HepG2 (cell line): ENCODE measurements at regions not wholly inside any gene's neighbourhood (a gene's known extent, or its start where the extent isn't known, plus 50 kb on each side); places are given as distances from the start of the nearest gene placed in this dataset.

Experiments
- ATAC-seq: fragments of 200-7000 bp; cut with Tn5 transposase; 3 replicates; pipeline ENCODE4 v1.9.1; 2020; ENCODE audit warnings: mild to moderate bottlenecking, moderate library complexity
- BruUV-seq: library from RNA; stranded (reverse); fragments of 400-500 nt; replicated peaks from 2 replicates; lab custom pipeline; 2021; lab: Mats Ljungman, UMichigan
- CTCF ChIA-PET: fragments of 300-600 bp; formaldehyde crosslinking; extraction: SDS; loops from one replicate; lab custom pipeline; 2021; ENCODE audit warnings: low total read pairs, inconsistent platforms, low intra/inter-chr PET ratio; lab: Yijun Ruan, JAX
- POLR2A ChIA-PET: fragments of 350-600 bp; sonication (Branson Sonifier 250); formaldehyde crosslinking; loops from one replicate; lab custom pipeline; 2020; ENCODE audit warnings: antibody characterized with exemption, inconsistent platforms; lab: Yijun Ruan, JAX
- DNase-seq: peaks from one replicate; pipeline ENCODE4 v3.0.0-alpha.2; 2015; ENCODE audit warnings: low spot score
- FAIRE-seq: peaks from 3 replicates; lab custom pipeline; 2011; peaks lifted over from hg19 to GRCh38; lab: Jason Lieb, UNC
- H2AFZ ChIP-seq: one replicate; pipeline ENCODE4 v1.6.1; 2011; ENCODE audit warnings: low read length, inconsistent platforms
- H3K27ac ChIP-seq: fragments of 300-600 bp; 3 replicates; pipeline ENCODE4 v1.8.0; 2011; ENCODE audit warnings: mixed run types, mild to moderate bottlenecking, mixed read lengths, low read length, inconsistent platforms; ENCODE audit not compliant: insufficient read depth; ENCODE audit errors: extremely low read length
- H3K27me3 ChIP-seq, 2 experiments: fragments of 200-600 bp in 1 of 2; 2 replicates in 1 of 2; 3 replicates in 1 of 2; pipeline versions ENCODE4 v1.6.0 to v1.8.0; 2011; ENCODE audit warnings: low read length in 2 of 2, mild to moderate bottlenecking in 2 of 2, moderate library complexity in 2 of 2, inconsistent platforms in 1 of 2; ENCODE audit not compliant: insufficient read depth in 2 of 2, control insufficient read depth in 1 of 2
- H3K36me3 ChIP-seq, 2 experiments: fragments of 200-600 bp in 1 of 2; replicated peaks in 1 of 2; 2 replicates in 1 of 2; 3 replicates in 1 of 2; pipeline versions ENCODE4 v1.5.1 to v1.8.0; 2011; ENCODE audit warnings: low read length in 2 of 2, inconsistent platforms in 1 of 2; ENCODE audit not compliant: insufficient read depth in 2 of 2, control insufficient read depth in 1 of 2
- H3K4me1 ChIP-seq: 2 replicates; pipeline ENCODE4 v1.5.1; 2012; ENCODE audit warnings: low read length, inconsistent platforms; ENCODE audit not compliant: insufficient read depth
- H3K4me2 ChIP-seq: 2 replicates; pipeline ENCODE4 v1.6.0; 2011; ENCODE audit warnings: low read depth, low read length, inconsistent platforms
- H3K4me3 ChIP-seq, 3 experiments: fragments of 200-600 bp in 1 of 3; sonication (generic), shearing (Covaris generic) in 1 of 3; replicated peaks in 1 of 3; 2 replicates each; pipeline ENCODE4 v1.5.1; 2011 to 2016; ENCODE audit warnings: low read length in 3 of 3, inconsistent platforms in 2 of 3, low read depth in 2 of 3, mild to moderate bottlenecking in 2 of 3, control low read depth in 1 of 3, mixed read lengths in 1 of 3; ENCODE audit not compliant: insufficient read depth in 1 of 3
- H3K79me2 ChIP-seq: one replicate; pipeline ENCODE4 v1.6.1; 2011; ENCODE audit warnings: low read length, inconsistent platforms; ENCODE audit not compliant: insufficient read depth
- H3K9ac ChIP-seq: 2 replicates; pipeline ENCODE4 v1.6.0; 2011; ENCODE audit warnings: mild to moderate bottlenecking, low read depth, low read length, inconsistent platforms; ENCODE audit not compliant: insufficient read depth
- H3K9me3 ChIP-seq: 2 replicates; pipeline ENCODE4 v1.5.1; 2012; ENCODE audit warnings: mild to moderate bottlenecking, low read length
- H4K20me1 ChIP-seq: 2 replicates; pipeline ENCODE4 v1.6.0; 2011; ENCODE audit warnings: inconsistent platforms, mild to moderate bottlenecking, low read length, moderate library complexity; ENCODE audit not compliant: insufficient read depth
- ESRRA ChIP-seq: sonication (generic); formaldehyde crosslinking; IDR thresholded peaks from 2 replicates; pipeline ENCODE4 v1.5.1; 2020; ENCODE audit warnings: mild to moderate bottlenecking, low read depth, missing genetic modification reagents
- ETV5 ChIP-seq: IDR thresholded peaks from 2 replicates; pipeline ENCODE4 v1.6.1; 2018; ENCODE audit warnings: missing biosample characterization, missing genetic modification reagents, inconsistent platforms, borderline replicate concordance
- NFE2 ChIP-seq: sonication (generic); formaldehyde crosslinking; IDR thresholded peaks from 2 replicates; pipeline ENCODE4 v1.4.0; 2020; ENCODE audit warnings: missing genetic modification reagents
- SNAPC5 ChIP-seq: sonication (generic); formaldehyde crosslinking; IDR thresholded peaks from 2 replicates; pipeline ENCODE4 v1.8.1; 2023; ENCODE audit warnings: mild to moderate bottlenecking, missing genetic modification reagents, borderline replicate concordance
- ZEB1 ChIP-seq: IDR thresholded peaks from 2 replicates; pipeline ENCODE4 v1.6.1; 2012; ENCODE audit warnings: mild to moderate bottlenecking, low read depth, inconsistent platforms; ENCODE audit not compliant: insufficient replicate concordance
- ZNF121 ChIP-seq: sonication (generic); formaldehyde crosslinking; IDR thresholded peaks from 2 replicates; pipeline ENCODE4 v1.5.0; 2020; ENCODE audit warnings: mild to moderate bottlenecking, missing genetic modification reagents
- ZNF296 ChIP-seq: sonication (generic); formaldehyde crosslinking; conservative IDR thresholded peaks from 2 replicates; pipeline ENCODE4 v1.5.0; 2020; ENCODE audit warnings: mild to moderate bottlenecking, missing genetic modification reagents
- ZNF572 ChIP-seq: sonication (generic); formaldehyde crosslinking; IDR thresholded peaks from 2 replicates; pipeline ENCODE4 v1.5.1; 2020; ENCODE audit warnings: mild to moderate bottlenecking, missing genetic modification reagents
- ZNF784 ChIP-seq: sonication (generic); formaldehyde crosslinking; IDR thresholded peaks from 2 replicates; pipeline ENCODE4 v1.5.1; 2020; ENCODE audit warnings: missing genetic modification reagents, mild to moderate bottlenecking, borderline replicate concordance
- ZSCAN12 ChIP-seq: sonication (generic); formaldehyde crosslinking; IDR thresholded peaks from 2 replicates; pipeline ENCODE4 v1.9.0; 2021; ENCODE audit warnings: mild to moderate bottlenecking, missing genetic modification reagents
- WGBS: methylation state at CpG from one replicate; pipeline ENCODE4 v1.1.6; 2017; ENCODE audit warnings: low lambda C conversion rate; 5-methylcytosine and 5-hydroxymethylcytosine counted together
- in situ Hi-C: cut with HindIII; loops from 2 replicates; pipeline ENCODE4 v1.10.0; 2017; ENCODE audit warnings: low pct_unique_long_range_greater_than_20kb; ENCODE audit not compliant: extremely low pct_ligation_motif_present
- intact Hi-C: fragments of 100-400 bp; cut with micrococcal nuclease; formaldehyde crosslinking; loops from one replicate; pipeline ENCODE4 v1.10.0; 2022; ENCODE audit not compliant: unreplicated experiment
- TF ChIP-seq, protein P1 (sequence below): IDR thresholded peaks from 2 replicates; pipeline ENCODE4 v1.6.1; 2018; ENCODE audit warnings: missing genetic modification reagents

- TF ChIP-seq, protein P1, sequence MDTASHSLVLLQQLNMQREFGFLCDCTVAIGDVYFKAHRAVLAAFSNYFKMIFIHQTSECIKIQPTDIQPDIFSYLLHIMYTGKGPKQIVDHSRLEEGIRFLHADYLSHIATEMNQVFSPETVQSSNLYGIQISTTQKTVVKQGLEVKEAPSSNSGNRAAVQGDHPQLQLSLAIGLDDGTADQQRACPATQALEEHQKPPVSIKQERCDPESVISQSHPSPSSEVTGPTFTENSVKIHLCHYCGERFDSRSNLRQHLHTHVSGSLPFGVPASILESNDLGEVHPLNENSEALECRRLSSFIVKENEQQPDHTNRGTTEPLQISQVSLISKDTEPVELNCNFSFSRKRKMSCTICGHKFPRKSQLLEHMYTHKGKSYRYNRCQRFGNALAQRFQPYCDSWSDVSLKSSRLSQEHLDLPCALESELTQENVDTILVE (CRISPR knock-in tag) = no peak
Measured at GRCh38 chr3:64913515-64913914, 225.7 kb upstream of the ADAMTS9 start (continued).

DNA sequence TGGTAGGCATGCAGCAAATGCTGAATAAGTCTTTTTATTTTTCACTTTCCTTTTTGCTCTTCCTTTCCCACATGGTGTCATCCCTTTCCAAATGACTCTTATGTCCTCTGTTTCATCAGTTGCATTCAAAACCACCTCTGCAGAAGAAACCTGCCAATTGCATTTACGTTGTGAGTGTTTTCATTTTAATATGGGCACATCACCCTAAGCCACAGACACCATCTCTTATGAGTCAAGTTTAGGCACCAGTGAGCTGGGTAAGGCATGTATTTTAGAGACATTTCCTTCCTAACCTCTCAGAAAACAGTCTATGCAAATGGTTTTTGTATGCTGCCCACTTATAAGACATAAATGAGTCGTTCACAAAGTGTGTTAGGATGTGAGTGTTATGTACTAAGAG is 223.3 kb upstream of the ADAMTS9 start:
- no peaks in the 10 kb centered on the region for H3K79me2 ChIP-seq
- BruUV-seq = no TSS peak
- no peaks in the 10 kb centered on the region for H3K4me1 ChIP-seq
- H3K4me3 ChIP-seq = no peak overlapping the region
- H3K27ac ChIP-seq = no peak overlapping the region
- no peak for TF ChIP-seq ZSCAN12 (CRISPR knock-in tag)
- TF ChIP-seq SNAPC5 (CRISPR knock-in tag) = no peak
- TF ChIP-seq ESRRA = no peak
- TF ChIP-seq ETV5 (CRISPR knock-in tag) = no peak
- TF ChIP-seq ZNF121 (CRISPR knock-in tag) = no peak
- no peak for TF ChIP-seq ZNF784 (CRISPR knock-in tag)
- no peak for TF ChIP-seq ZEB1
- no peak for TF ChIP-seq NFE2 (CRISPR knock-in tag)
- TF ChIP-seq ZNF572 (CRISPR knock-in tag) = no peak
- TF ChIP-seq ZNF296 (CRISPR knock-in tag) = no peak
- no peak overlapping the region for H2AFZ ChIP-seq
- no peak for DNase-seq
- peaks cover 2 to 11% of the 10 kb centered on the region in 2 experiments; a peak in 1 of 5 replicates for H3K27me3 ChIP-seq
- H3K9me3 ChIP-seq = no peaks in the 10 kb centered on the region
- H3K4me2 ChIP-seq = no peak overlapping the region
- in situ Hi-C loops = no loop called here
- ChIA-PET CTCF (no interaction called here), POLR2A (no interaction called here)
- ATAC-seq = no peak
- intact Hi-C loops = no loop called here
- H4K20me1 ChIP-seq = no peaks in the 10 kb centered on the region
- FAIRE-seq = no peak
- no peaks in the 10 kb centered on the region for H3K36me3 ChIP-seq
- 3% methylated on average over 2 of the region's 2 CpGs for WGBS
- H3K9ac ChIP-seq = no peak overlapping the region
